ENCODE measurements at regions not wholly inside any gene's neighbourhood (a gene's known extent, or its start where the extent isn't known, plus 50 kb on each side); places are given as distances from the start of the nearest gene placed in this dataset.

GRCh38 chr5:86786955-86787354, 169.2 kb downstream of the COX7C start:
- no peak for DNase-seq

DNA sequence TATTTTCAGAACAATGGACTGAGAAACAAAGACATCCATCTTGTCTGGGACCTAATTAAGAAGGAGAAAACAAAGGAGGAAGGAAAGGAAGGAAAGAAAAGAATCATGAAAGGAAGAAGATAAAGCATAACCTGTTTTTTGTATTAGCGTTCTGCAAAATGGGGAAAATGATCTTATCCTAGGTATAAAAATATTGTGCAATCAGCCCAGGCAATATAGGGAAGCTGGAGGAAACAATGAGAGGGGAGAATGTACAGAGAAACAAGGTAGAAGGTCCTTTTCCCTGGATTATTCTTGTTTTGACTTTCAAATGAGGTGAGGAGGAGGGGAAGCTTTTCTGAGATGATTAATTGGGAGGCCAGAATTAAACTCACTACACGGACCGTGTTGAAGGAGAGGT, 177.9 kb downstream of the COX7C start:
- no peak for DNase-seq

DNA sequence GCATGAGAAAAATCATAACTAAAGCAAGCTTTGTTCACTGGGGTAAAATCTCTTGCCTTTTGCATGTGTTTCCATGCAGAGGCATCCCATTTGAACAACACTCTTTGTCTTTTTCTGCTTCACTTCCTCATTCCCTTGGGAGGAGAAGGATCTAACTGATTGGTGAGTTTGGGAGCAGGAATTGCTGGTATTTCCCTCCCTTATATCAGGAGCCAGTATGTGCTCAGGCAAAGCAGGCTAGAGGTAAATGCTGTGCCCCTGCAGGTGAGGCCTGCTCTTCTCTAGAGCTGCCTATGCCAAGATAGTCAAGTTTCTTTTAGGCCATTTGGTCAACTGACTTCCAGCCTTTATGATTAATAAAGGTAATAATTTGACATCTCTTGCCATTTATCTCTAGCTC, 179.9 kb downstream of the COX7C start:
- no peak for DNase-seq

- DNase-seq: no peak
Observed at GRCh38 chr5:86806206-86806605, 188.5 kb downstream of the COX7C start.

DNA sequence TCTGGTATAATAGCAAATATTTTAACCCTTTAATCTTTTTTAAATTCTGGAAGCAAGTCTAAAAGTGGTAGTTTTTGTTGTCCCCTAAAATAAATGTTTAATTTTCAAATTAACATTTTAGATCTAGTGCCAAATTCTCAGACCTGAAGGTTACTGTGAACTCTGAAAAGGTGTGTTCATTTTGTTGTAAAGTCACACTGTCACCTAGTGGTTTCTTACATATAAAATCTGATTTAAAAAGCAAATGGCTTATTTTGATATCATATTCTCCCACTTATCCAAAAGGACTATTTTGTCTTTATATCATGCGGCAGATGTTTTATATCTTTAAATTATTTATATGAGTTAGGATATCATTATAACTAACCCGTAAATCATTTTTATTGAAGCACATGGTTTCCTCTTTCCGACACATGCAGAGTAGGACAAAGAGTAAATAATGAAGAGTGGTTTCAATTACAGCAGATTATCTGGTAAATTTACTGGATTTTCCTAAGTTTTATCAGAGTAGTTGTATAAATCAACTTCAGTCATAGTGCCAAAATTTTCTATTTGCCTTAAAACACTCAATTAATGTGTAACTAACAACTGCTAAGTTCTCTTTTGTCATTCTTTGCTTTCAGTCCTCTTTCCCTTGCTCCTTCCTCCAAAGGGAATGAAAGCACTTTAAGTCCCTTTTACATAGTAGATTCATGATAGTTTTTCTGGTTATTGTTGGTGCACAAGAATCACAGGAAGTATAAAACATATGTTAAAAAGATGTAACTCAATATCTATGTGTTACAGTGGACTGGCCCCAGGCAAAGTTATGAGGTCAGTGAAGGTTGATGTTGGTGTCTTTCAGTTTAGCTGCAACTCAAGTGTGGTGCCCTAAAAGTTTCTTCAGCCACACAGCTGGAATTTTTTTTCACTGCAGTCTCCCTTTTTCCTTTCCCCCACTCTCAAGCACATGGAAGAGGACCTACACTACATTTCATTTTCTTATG, 189.6 kb downstream of the COX7C start:
- DNase-seq: no peak

- DNase-seq: no peak
Observed at GRCh38 chr5:86814315-86814714, 196.6 kb downstream of the COX7C start.

DNA sequence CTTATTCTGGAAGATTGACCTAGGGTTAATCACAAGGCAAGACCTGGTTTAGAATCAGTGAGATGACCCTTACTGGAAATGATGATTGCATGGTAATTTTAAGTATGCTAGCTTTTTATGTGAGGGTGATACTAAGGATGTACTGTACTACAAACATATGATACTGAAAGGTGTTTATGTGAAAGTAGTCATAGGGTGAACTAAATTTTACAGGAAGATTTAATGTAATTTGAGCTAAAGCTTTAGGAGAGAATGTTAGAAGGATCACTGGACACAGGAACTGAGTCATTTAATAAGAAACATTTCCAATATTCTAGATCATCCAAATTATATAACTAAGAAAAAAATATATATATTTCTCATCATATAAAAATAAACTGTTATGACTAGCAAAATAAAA, 197.2 kb downstream of the COX7C start:
- no peak for DNase-seq

GRCh38 chr5:86824637-86825036, 206.9 kb downstream of the COX7C start:
- no peak for DNase-seq

DNA sequence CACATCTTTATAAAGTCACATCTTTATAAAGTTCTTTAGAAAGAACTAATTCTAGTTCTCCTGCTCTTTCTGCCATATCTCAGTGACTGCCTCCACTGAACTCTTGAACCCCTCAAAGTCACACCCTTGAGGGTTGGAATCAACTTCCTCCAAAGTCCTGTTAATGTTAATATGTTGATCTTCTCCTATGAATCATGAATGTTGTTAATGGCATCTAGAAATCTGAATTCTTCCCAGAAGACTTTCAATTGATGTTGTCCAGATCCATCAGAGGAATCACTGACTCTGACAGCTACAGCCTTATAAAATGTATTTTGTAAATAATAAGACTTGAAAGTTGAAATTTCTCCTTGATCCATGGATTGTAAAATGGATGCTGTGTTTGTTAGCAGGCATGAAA, 213.4 kb downstream of the COX7C start:
- DNase-seq: no peak

DNA sequence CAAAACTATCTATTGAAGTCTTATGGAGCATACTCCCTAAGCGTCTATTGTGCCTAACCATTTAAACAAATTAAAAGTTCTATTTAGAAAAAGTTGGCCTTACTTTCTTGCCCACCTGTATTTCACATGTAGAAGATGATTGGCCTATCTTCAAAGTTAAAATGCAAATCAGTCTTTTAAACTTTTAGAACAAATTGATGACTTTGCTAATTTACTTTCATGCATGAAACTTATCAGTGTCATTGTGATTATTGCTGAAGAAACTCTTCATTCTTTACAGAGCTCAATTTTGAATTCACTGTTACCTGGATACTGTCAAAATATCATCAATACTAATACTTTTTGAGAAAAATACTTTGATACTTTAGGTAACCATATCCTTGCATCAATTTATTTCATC, 216.1 kb downstream of the COX7C start:
- no peak for DNase-seq

- DNase-seq: no peak
Observed at GRCh38 chr5:86837610-86838009, 219.9 kb downstream of the COX7C start.

GRCh38 chr5:86838083-86838482, 220.3 kb downstream of the COX7C start:
- DNase-seq: no peak

DNA sequence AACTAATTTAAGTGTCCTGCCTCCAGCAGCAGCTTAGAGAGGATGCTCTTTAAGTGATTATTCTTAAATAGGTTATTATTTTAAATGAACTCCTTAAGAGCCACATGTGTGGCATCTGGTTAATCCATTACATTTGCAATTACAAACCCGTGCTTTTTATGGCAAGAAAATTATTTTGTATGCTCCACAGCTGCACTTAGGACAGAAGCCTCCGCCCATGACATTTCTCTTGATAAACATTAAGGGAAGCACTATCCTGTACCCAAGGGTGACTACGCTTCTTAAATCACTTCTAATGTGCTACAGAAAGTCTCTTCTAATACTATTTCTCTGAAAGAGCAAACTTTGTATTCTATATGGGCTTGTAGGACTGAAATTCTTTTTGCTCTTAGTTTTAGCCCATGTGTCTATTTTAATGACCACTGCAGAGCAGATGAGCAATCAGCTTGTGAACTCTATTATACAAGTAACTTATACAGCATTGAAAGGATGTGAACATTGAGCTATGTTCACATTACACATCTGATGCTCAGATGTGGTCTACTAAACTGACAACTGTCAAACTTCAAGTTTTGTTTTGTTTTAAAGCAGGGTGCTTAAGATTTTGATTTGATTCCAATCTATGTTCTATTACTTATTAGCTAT, 223.4 kb downstream of the COX7C start:
- DNase-seq: no peak

- DNase-seq: no peak
Observed at GRCh38 chr5:86858442-86858841, 240.7 kb downstream of the COX7C start.

GRCh38 chr5:86861512-86861911, 243.8 kb downstream of the COX7C start:
- DNase-seq: no peak

DNA sequence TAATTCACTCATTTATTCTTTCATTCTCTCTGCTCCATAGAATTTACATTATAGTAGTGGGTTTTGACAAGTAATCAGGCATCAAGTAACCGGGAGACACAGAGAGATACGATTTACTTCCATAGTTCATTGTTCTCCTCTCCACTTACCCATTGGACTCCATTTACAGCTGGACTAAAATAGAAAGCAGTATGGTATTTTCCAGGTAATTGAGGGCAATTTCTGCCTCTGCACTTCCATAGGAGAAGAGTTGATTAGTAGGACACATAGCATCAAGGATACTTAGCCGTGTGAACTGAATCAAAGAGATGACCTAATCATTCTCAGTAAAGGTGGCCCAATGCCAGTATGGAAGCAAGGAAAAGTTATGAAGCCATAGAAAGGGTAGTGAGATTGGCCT, 244.4 kb downstream of the COX7C start:
- no peak for DNase-seq

DNA sequence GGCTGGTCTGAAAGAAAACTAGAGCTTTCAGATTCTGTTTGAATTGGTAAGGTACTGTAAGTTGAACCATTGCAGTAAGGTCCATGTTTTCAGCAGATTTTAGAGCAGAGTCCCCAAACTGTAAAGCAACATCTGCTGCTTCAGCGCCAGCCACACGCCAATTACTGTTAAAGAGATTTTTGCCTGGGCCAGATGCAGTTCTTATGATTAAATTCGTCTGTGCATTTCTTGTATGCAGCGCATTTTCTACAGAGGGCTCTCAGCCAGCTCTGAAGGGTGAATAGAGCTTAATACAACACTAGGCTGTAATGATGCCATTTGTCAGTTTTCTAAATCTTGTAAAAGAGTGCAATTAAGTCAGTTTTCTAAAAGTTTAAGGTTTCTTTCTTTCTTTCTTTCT, 246.3 kb downstream of the COX7C start:
- no peak for DNase-seq

GRCh38 chr5:86865256-86865785, 247.6 kb downstream of the COX7C start:
- DNase-seq: no peak

DNA sequence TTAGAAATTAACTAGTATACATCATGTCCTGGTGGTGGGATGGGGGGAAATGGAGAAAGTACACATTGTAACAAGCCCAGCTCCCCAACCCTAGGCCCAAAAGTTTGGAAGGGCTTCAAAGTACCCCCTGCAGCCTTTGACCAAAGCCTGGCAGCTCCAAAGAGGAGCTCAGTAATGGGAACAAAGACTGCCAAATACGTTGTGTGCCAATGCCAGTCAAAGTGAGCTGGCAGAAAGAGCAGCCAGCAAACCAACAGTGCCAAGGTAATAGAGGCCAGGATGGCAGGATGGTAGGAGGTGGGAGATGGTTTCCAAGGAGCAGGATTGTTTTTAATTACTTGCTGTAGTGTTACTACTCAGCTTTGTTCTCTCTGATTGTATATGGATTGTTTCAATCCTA, 248.3 kb downstream of the COX7C start:
- no peak for DNase-seq

GRCh38 chr5:86869268-86869667, 251.5 kb downstream of the COX7C start:
- no peak for DNase-seq

GRCh38 chr5:86875539-86875938, 257.8 kb downstream of the COX7C start:
- no peak for DNase-seq

DNA sequence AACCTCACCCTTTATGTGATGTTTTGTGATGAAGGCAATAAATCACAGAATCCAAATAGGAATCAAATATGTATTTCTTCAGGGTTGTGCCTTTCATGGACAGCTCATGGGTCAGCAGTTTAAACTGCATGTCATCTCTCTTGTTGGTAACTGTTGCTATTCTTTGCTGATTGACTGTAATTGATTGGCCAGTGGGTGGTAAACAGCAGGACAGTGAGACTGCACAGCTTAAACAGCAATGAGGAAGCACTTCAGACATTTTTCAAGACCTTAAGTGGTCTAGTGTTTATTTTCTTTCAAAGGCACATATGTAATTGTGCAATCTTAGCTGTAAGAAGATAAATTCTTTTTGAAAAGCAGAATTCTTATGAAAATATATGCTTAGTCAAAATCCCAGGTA, 260.5 kb downstream of the COX7C start:
- DNase-seq: no peak

GRCh38 chr5:86879086-86879485, 261.3 kb downstream of the COX7C start:
- no peak for DNase-seq

DNA sequence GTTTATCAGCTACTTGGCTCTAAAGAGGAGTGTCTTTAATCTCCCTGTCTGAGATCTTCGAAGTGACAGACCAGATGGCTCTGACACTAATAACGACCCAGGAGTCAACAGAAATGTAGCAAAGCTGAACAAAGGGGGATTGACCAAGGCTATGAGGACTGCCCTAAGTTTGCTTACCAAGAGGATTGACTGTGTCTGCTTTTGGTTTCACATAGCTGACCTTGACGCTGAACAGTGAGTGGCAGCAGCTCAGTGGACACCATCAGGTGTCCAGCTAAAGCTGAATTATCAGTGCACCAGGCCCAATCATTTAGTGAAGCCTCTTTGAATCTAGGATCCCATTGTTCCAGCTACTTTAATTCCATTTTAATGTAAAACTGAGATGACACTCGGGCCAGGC, 262.6 kb downstream of the COX7C start:
- DNase-seq: no peak
